ENCODE measurements at regions not wholly inside any gene's neighbourhood (a gene's known extent, or its start where the extent isn't known, plus 50 kb on each side); places are given as distances from the start of the nearest gene placed in this dataset.

- TF ChIP-seq POLR2AphosphoS5 (IDR thresholded peaks at IDR 0.05; ENCODE audit: insufficient read depth, low read depth, low read length) (no peak), CTCF (IDR thresholded peaks at IDR 0.05; ENCODE audit: extremely low read depth in 1 of 2, insufficient read depth in 1 of 2, low read depth in 1 of 2, low read length in 2 of 2) (no peak), POLR2A (IDR thresholded peaks at IDR 0.05; ENCODE audit: low read depth, low read length) (no peak), JUN (IDR thresholded peaks at IDR 0.05; ENCODE audit: borderline replicate concordance, insufficient read depth, insufficient read length, low read depth) (no peak), EZH2 (IDR thresholded peaks at IDR 0.05; ENCODE audit: borderline replicate concordance, low read depth, low read length, severe bottlenecking) (no peak), MAX (IDR thresholded peaks at IDR 0.05; ENCODE audit: insufficient read depth, insufficient read length) (no peak), MYC (IDR thresholded peaks at IDR 0.05; ENCODE audit: low read depth, low read length) (no peak), GATA2 (IDR thresholded peaks at IDR 0.05; ENCODE audit: insufficient read depth, insufficient read length, low read depth, low read length) (no peak), FOS (IDR thresholded peaks at IDR 0.05; ENCODE audit: borderline replicate concordance, insufficient read depth, low read length) (no peak)
Measured at GRCh38 chr20:39849171-39849570, 839.9 kb downstream of the MAFB start.
